Fibroblast of lung (primary cell): ENCODE measurements at regions not wholly inside any gene's neighbourhood (a gene's known extent, or its start where the extent isn't known, plus 50 kb on each side); places are given as distances from the start of the nearest gene placed in this dataset.

ENCODE experiments used
- EZH2 ChIP-seq: IDR thresholded peaks from 2 replicates; pipeline ENCODE4 v1.5.1; 2012; ENCODE audit warnings: low read length, control low read depth, mild to moderate bottlenecking; ENCODE audit errors: missing control alignments
- TF ChIP-seq, protein P1 (sequence below), 2 donors: IDR thresholded peaks in 1 of 2; conservative IDR thresholded peaks in 1 of 2; 1 replicate in 1 of 2; 2 replicates in 1 of 2; pipeline ENCODE4 v1.5.1; 2011 to 2012; ENCODE audit warnings: low read length in 2 of 2, control low read depth in 1 of 2, inconsistent platforms in 1 of 2, low read depth in 1 of 2, mild to moderate bottlenecking in 1 of 2

DNA sequence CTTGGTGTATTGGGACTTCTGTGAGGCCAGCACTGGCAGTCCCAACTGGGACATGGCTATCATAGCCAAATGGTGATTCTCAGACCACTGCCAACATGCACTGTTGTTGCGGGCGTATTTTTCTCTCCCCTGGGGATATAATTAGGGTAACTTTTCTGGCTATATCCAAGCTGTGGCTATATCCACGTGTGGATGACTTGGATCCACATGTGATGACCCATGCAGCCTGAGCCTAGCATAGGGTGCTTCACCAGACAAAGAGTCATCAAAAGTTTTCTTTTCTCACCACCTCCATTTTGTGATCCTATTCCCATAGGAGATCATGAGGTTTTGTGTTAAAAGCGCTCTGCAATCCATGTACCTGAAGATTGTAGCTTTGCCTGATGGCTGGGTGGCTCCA is 51.2 kb upstream of the CSF3R start:
- TF ChIP-seq, protein P1, sequence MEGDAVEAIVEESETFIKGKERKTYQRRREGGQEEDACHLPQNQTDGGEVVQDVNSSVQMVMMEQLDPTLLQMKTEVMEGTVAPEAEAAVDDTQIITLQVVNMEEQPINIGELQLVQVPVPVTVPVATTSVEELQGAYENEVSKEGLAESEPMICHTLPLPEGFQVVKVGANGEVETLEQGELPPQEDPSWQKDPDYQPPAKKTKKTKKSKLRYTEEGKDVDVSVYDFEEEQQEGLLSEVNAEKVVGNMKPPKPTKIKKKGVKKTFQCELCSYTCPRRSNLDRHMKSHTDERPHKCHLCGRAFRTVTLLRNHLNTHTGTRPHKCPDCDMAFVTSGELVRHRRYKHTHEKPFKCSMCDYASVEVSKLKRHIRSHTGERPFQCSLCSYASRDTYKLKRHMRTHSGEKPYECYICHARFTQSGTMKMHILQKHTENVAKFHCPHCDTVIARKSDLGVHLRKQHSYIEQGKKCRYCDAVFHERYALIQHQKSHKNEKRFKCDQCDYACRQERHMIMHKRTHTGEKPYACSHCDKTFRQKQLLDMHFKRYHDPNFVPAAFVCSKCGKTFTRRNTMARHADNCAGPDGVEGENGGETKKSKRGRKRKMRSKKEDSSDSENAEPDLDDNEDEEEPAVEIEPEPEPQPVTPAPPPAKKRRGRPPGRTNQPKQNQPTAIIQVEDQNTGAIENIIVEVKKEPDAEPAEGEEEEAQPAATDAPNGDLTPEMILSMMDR (conservative IDR thresholded peaks at IDR 0.05 in 1 of 2, IDR thresholded peaks at IDR 0.05 in 1 of 2; ENCODE audit: low read depth in 1 of 2, low read length in 2 of 2), result no peak
- TF ChIP-seq EZH2, result no peak
